ENCODE measurements at regions not wholly inside any gene's neighbourhood (a gene's known extent, or its start where the extent isn't known, plus 50 kb on each side); places are given as distances from the start of the nearest gene placed in this dataset.

GRCh38 chr5:143889986-143890385 is 78.0 kb downstream of the HMHB1 start:
- Mint-ChIP-seq H3K4me3 (no peak overlapping the region), H3K27me3 (peaks cover 28 to 50% of the 10 kb centered on the region in 2 donors), H3K36me3 (no peaks in the 10 kb centered on the region), H3K9me3 (no peaks in the 10 kb centered on the region), H3K27ac (no peak overlapping the region), H3K4me1 (ENCODE audit: low read depth in 2 of 2) (no peaks in the 10 kb centered on the region)
- ATAC-seq: no peak
- DNase-seq (ENCODE audit: low spot score): no peak

- ATAC-seq: no peak
- Mint-ChIP-seq H3K27me3 (peaks cover 28 to 50% of the 10 kb centered on the region in 2 donors), H3K4me1 (ENCODE audit: low read depth in 2 of 2) (no peaks in the 10 kb centered on the region), H3K36me3 (no peaks in the 10 kb centered on the region), H3K9me3 (no peaks in the 10 kb centered on the region), H3K27ac (no peak overlapping the region), H3K4me3 (no peak overlapping the region)
- DNase-seq (ENCODE audit: low spot score): no peak
Measured at GRCh38 chr5:143890487-143890886, 78.5 kb downstream of the HMHB1 start.

GRCh38 chr5:143892271-143892670 is 80.3 kb downstream of the HMHB1 start:
- H3K27ac Mint-ChIP-seq: no peak overlapping the region
- no peaks in the 10 kb centered on the region for H3K36me3 Mint-ChIP-seq
- no peak for ATAC-seq

GRCh38 chr5:143892908-143893307 is 80.9 kb downstream of the HMHB1 start:
- Mint-ChIP-seq H3K27ac (no peak overlapping the region), H3K27me3 (peaks cover 14 to 34% of the 10 kb centered on the region in 2 donors), H3K9me3 (no peaks in the 10 kb centered on the region), H3K36me3 (no peaks in the 10 kb centered on the region), H3K4me1 (ENCODE audit: low read depth in 2 of 2) (no peaks in the 10 kb centered on the region), H3K4me3 (no peak overlapping the region)
- DNase-seq (ENCODE audit: low spot score) (no peak), ATAC-seq (no peak)

More at GRCh38 chr5:143892271-143892670, 80.3 kb downstream of the HMHB1 start:
- DNase-seq (ENCODE audit: low spot score): no peak
- H3K4me1 Mint-ChIP-seq (ENCODE audit: low read depth in 2 of 2): no peaks in the 10 kb centered on the region
- H3K27me3 Mint-ChIP-seq: peaks cover 21 to 39% of the 10 kb centered on the region in 2 donors
- H3K4me3 Mint-ChIP-seq: no peak overlapping the region
- no peaks in the 10 kb centered on the region for H3K9me3 Mint-ChIP-seq

GRCh38 chr5:143893638-143894037 is 81.7 kb downstream of the HMHB1 start:
- no peak overlapping the region for H3K27ac Mint-ChIP-seq
- peaks cover 0 to 4% of the 10 kb centered on the region in 2 donors for H3K4me1 Mint-ChIP-seq (ENCODE audit: low read depth in 2 of 2)
- DNase-seq (ENCODE audit: low spot score) (no peak), ATAC-seq (no peak)
- no peaks in the 10 kb centered on the region for H3K36me3 Mint-ChIP-seq
- H3K4me3 Mint-ChIP-seq: no peak overlapping the region
- H3K27me3 Mint-ChIP-seq: peaks cover 14 to 35% of the 10 kb centered on the region in 2 donors
- no peaks in the 10 kb centered on the region for H3K9me3 Mint-ChIP-seq

GRCh38 chr5:143896516-143896915 is 84.6 kb downstream of the HMHB1 start:
- no peaks in the 10 kb centered on the region for H3K9me3 Mint-ChIP-seq
- no peak overlapping the region for H3K27ac Mint-ChIP-seq
- H3K27me3 Mint-ChIP-seq: peaks cover 17 to 28% of the 10 kb centered on the region in 2 donors
- no peak overlapping the region for H3K4me3 Mint-ChIP-seq
- H3K36me3 Mint-ChIP-seq: no peaks in the 10 kb centered on the region
- ATAC-seq (no peak), DNase-seq (ENCODE audit: low spot score) (no peak)
- peaks cover 0 to 4% of the 10 kb centered on the region in 2 donors for H3K4me1 Mint-ChIP-seq (ENCODE audit: low read depth in 2 of 2)

- H3K27ac Mint-ChIP-seq: no peak overlapping the region
- H3K27me3 Mint-ChIP-seq: peaks cover 15 to 23% of the 10 kb centered on the region in 2 donors
- DNase-seq (ENCODE audit: low spot score) (no peak), ATAC-seq (no peak)
- H3K4me3 Mint-ChIP-seq: no peak overlapping the region
- H3K36me3 Mint-ChIP-seq: no peaks in the 10 kb centered on the region
- no peaks in the 10 kb centered on the region for H3K9me3 Mint-ChIP-seq
- H3K4me1 Mint-ChIP-seq (ENCODE audit: low read depth in 2 of 2): peaks cover 0 to 4% of the 10 kb centered on the region in 2 donors
Measured at GRCh38 chr5:143896966-143897365, 85.0 kb downstream of the HMHB1 start.

- DNase-seq (ENCODE audit: low spot score) (no peak), ATAC-seq (no peak)
- H3K27me3 Mint-ChIP-seq: peaks cover 12 to 14% of the 10 kb centered on the region in 2 donors
- H3K27ac Mint-ChIP-seq: no peak overlapping the region
- H3K9me3 Mint-ChIP-seq: no peaks in the 10 kb centered on the region
- H3K4me1 Mint-ChIP-seq (ENCODE audit: low read depth in 2 of 2): peaks cover 0 to 4% of the 10 kb centered on the region in 2 donors
- H3K36me3 Mint-ChIP-seq: no peaks in the 10 kb centered on the region
- no peak overlapping the region for H3K4me3 Mint-ChIP-seq
Measured at GRCh38 chr5:143898381-143898780, 86.4 kb downstream of the HMHB1 start.

GRCh38 chr5:143898916-143899591 is 87.1 kb downstream of the HMHB1 start:
- H3K36me3 Mint-ChIP-seq: no peaks in the 10 kb centered on the region
- peaks cover 0 to 4% of the 10 kb centered on the region in 2 donors for H3K4me1 Mint-ChIP-seq (ENCODE audit: low read depth in 2 of 2)
- H3K4me3 Mint-ChIP-seq: no peak overlapping the region
- ATAC-seq (no peak), DNase-seq (ENCODE audit: low spot score) (no peak)
- no peaks in the 10 kb centered on the region for H3K9me3 Mint-ChIP-seq
- H3K27me3 Mint-ChIP-seq: peaks cover 12 to 14% of the 10 kb centered on the region in 2 donors
- H3K27ac Mint-ChIP-seq: no peak overlapping the region

- H3K9me3 Mint-ChIP-seq: no peaks in the 10 kb centered on the region
- no peaks in the 10 kb centered on the region for H3K36me3 Mint-ChIP-seq
- no peaks in the 10 kb centered on the region for H3K4me1 Mint-ChIP-seq (ENCODE audit: low read depth in 2 of 2)
- H3K27ac Mint-ChIP-seq: no peak overlapping the region
- DNase-seq (ENCODE audit: low spot score) (no peak), ATAC-seq (no peak)
- H3K4me3 Mint-ChIP-seq: no peak overlapping the region
- H3K27me3 Mint-ChIP-seq: peaks cover 8 to 16% of the 10 kb centered on the region in 2 donors
Measured at GRCh38 chr5:143908959-143909358, 97.0 kb downstream of the HMHB1 start.

- peak in 1 of 2 donors; percentile 36 for ATAC-seq
Measured at GRCh38 chr5:143913008-143913752, 101.2 kb downstream of the HMHB1 start.

GRCh38 chr5:143914756-143915155 is 102.8 kb downstream of the HMHB1 start:
- Mint-ChIP-seq H3K27me3 (peaks cover 23 to 44% of the 10 kb centered on the region in 2 donors), H3K9me3 (no peaks in the 10 kb centered on the region), H3K4me1 (ENCODE audit: low read depth in 2 of 2) (no peaks in the 10 kb centered on the region), H3K27ac (no peak overlapping the region), H3K36me3 (no peaks in the 10 kb centered on the region), H3K4me3 (no peak overlapping the region)
- ATAC-seq (no peak), DNase-seq (ENCODE audit: low spot score) (no peak)

More at GRCh38 chr5:143913008-143913752, 101.2 kb downstream of the HMHB1 start:
- no peak for DNase-seq (ENCODE audit: low spot score)
- Mint-ChIP-seq H3K9me3 (no peaks in the 10 kb centered on the region), H3K27ac (no peak overlapping the region), H3K4me3 (no peak overlapping the region), H3K4me1 (ENCODE audit: low read depth in 2 of 2) (no peaks in the 10 kb centered on the region), H3K36me3 (no peaks in the 10 kb centered on the region), H3K27me3 (peaks cover 24 to 37% of the 10 kb centered on the region in 2 donors)

GRCh38 chr5:143916451-143916850 is 104.5 kb downstream of the HMHB1 start:
- no peak for ATAC-seq
- Mint-ChIP-seq H3K27ac (no peak overlapping the region), H3K9me3 (no peaks in the 10 kb centered on the region), H3K4me1 (ENCODE audit: low read depth in 2 of 2) (no peaks in the 10 kb centered on the region), H3K36me3 (no peaks in the 10 kb centered on the region), H3K4me3 (no peak overlapping the region), H3K27me3 (peaks cover 23 to 45% of the 10 kb centered on the region in 2 donors)
- no peak for DNase-seq (ENCODE audit: low spot score)

- Mint-ChIP-seq H3K27ac (no peak overlapping the region), H3K27me3 (peaks cover 22 to 44% of the 10 kb centered on the region in 2 donors), H3K36me3 (no peaks in the 10 kb centered on the region), H3K9me3 (no peaks in the 10 kb centered on the region), H3K4me1 (ENCODE audit: low read depth in 2 of 2) (no peaks in the 10 kb centered on the region), H3K4me3 (no peak overlapping the region)
- DNase-seq (ENCODE audit: low spot score) (no peak), ATAC-seq (no peak)
Measured at GRCh38 chr5:143918961-143919360, 107.0 kb downstream of the HMHB1 start.

All from natural killer cell treated with Interleukin-12 subunit alpha and Interleukin-12 subunit beta and Interleukin-15 and Interleukin-18, amount 100 ng/mL, for 72 hours (primary cell).